ENCODE measurements at regions not wholly inside any gene's neighbourhood (a gene's known extent, or its start where the extent isn't known, plus 50 kb on each side); places are given as distances from the start of the nearest gene placed in this dataset.

DNA sequence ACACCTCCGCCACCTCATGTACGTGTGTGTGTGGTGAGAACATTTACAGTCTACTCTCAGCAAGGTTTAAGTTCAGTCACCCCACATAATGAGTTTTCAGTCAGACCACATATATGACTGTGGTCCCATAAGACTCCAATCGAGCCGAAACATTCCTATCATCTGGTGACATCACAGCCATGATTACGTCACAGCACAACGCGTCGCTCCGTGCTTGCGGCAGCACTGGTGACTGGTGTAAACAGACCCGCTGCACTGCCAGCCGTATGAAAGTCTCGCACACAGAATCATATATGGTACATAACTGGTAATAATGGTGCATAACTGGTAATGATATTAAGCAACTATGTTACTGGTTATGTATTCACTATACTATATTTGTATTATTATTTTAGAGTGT, 150.7 kb downstream of the DLL1 start:
- TF ChIP-seq POLR2AphosphoS5 (IDR thresholded peaks at IDR 0.05; ENCODE audit: low read depth, low read length) (no peak), FOXP2 (optimal IDR thresholded peaks at IDR 0.05; ENCODE audit: borderline replicate concordance, extremely low read depth, extremely low read length, insufficient read depth) (no peak), SIN3A (IDR thresholded peaks at IDR 0.05; ENCODE audit: borderline replicate concordance, insufficient read depth, low read length) (no peak), TAF1 (IDR thresholded peaks at IDR 0.05; ENCODE audit: borderline replicate concordance, insufficient read depth, low read length) (no peak)
- TF ChIP-seq, protein P1, sequence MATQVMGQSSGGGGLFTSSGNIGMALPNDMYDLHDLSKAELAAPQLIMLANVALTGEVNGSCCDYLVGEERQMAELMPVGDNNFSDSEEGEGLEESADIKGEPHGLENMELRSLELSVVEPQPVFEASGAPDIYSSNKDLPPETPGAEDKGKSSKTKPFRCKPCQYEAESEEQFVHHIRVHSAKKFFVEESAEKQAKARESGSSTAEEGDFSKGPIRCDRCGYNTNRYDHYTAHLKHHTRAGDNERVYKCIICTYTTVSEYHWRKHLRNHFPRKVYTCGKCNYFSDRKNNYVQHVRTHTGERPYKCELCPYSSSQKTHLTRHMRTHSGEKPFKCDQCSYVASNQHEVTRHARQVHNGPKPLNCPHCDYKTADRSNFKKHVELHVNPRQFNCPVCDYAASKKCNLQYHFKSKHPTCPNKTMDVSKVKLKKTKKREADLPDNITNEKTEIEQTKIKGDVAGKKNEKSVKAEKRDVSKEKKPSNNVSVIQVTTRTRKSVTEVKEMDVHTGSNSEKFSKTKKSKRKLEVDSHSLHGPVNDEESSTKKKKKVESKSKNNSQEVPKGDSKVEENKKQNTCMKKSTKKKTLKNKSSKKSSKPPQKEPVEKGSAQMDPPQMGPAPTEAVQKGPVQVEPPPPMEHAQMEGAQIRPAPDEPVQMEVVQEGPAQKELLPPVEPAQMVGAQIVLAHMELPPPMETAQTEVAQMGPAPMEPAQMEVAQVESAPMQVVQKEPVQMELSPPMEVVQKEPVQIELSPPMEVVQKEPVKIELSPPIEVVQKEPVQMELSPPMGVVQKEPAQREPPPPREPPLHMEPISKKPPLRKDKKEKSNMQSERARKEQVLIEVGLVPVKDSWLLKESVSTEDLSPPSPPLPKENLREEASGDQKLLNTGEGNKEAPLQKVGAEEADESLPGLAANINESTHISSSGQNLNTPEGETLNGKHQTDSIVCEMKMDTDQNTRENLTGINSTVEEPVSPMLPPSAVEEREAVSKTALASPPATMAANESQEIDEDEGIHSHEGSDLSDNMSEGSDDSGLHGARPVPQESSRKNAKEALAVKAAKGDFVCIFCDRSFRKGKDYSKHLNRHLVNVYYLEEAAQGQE (IDR thresholded peaks at IDR 0.05; ENCODE audit: insufficient read depth in 1 of 2, low read depth in 2 of 2, low read length in 2 of 2) = no peak

DNA sequence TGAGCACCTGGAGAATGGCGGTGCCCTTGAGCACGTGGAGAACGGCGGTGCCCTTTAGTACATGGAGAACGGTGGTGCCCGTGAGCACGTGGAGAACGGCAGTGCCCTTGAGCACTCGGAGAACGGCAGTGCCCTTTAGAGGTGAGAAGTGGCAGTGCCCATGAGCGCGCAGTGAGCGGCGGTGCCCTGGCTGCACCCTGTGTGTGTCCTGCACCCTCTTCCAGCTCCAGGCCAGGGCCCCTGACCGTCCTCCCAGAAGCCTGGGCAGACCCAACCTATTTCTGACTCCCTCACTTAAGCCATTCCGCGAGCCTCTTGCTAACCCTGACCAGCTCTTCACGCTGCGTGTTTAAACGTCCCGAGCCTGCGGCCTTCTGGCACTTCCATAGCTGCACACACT, 151.3 kb downstream of the DLL1 start:
- TF ChIP-seq TAF1 (IDR thresholded peaks at IDR 0.05; ENCODE audit: borderline replicate concordance, insufficient read depth, low read length) (no peak), SIN3A (IDR thresholded peaks at IDR 0.05; ENCODE audit: borderline replicate concordance, insufficient read depth, low read length) (no peak), FOXP2 (optimal IDR thresholded peaks at IDR 0.05; ENCODE audit: borderline replicate concordance, extremely low read depth, extremely low read length, insufficient read depth) (no peak), POLR2AphosphoS5 (IDR thresholded peaks at IDR 0.05; ENCODE audit: low read depth, low read length) (no peak)
- TF ChIP-seq, protein P1 (IDR thresholded peaks at IDR 0.05; ENCODE audit: insufficient read depth in 1 of 2, low read depth in 2 of 2, low read length in 2 of 2) = no peak

DNA sequence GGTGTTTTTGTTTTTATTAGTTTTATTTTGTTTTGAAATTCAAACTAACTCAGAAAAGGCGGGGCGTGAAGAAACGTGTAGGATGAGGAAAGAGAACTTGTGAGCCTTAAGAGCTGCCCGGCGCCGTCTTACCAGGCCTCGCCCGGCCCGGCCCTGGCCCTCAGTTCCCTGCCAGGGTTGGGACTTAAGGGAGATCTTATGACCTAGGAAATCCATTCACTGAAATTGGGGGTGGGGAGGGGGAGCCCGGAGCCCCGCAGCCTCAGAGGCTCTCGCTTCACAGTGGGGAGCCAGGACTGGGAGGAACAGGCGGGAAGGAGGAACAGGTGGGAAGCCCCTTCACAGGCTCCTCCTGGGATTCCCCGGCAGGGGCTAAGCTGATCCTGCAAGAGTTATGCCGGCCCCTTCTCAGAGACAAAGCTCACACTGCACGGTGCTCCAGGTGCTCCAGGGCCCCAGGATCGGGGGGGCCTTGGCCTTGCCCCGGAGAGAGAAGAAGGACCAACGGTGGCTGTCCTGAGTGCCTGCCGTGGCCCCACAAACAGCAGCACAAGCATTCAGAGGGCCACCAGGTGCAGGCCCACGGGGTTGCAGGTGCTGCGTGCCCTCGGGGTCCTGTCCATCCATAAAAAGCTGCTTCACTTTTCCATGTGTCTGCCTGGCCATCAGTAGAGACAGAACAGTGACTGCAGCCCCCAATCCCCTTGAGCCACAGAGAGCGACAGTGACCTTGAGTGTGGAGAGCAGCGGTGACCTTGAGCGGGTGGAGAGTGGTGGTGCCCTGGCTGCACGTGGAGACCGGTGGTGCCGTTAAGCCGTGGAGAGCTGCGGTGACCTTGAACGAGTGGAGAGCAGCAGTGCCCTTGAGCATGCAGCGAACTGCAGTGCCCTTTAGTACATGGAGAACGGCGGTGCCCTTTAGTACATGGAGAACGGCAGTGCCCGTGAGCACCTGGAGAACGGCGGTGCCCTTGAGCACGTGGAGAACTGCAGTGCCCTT, 152.7 kb downstream of the DLL1 start:
- no peak for TF ChIP-seq SIN3A (IDR thresholded peaks at IDR 0.05; ENCODE audit: borderline replicate concordance, insufficient read depth, low read length)

DNA sequence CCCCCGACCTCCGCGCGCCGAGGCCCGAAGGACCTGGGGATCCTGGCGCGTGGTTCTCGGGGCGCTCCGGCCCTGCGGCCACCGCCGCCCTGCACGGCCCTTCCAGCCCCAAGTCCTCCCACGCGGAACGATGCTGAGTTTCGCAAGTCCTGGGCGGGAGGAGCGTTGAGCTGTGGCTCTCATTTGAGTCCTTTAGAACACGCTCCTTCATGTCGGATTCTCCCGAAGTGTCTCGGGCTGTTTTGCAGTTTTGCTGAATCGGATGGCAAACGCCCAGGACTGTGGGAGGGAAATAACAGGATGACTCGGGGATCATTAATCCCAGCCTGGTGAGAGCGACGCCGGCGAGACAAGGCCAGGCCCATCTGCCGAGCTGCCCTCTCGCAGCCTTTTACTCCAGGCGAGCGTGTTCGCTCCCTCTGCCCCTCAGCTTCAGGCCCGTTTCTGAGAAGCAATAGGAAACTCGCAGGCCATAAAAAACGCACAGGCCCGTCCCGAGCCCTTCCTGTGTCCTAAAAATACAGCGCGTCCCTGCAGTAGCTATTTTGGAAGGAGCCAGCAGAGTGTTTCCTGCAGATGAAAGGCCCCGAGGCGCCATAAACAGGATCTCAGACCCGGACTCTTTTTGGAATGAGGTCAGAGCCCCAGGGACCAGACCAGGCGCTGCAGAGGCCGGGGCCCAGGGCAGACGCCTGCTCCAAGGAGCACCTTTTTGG, 153.5 kb downstream of the DLL1 start:
- TF ChIP-seq TAF1 (IDR thresholded peaks at IDR 0.05; ENCODE audit: borderline replicate concordance, insufficient read depth, low read length) (no peak), SIN3A (IDR thresholded peaks at IDR 0.05; ENCODE audit: borderline replicate concordance, insufficient read depth, low read length) (no peak), POLR2AphosphoS5 (IDR thresholded peaks at IDR 0.05; ENCODE audit: low read depth, low read length) (no peak), FOXP2 (optimal IDR thresholded peaks at IDR 0.05; ENCODE audit: borderline replicate concordance, extremely low read depth, extremely low read length, insufficient read depth) (no peak)
- TF ChIP-seq, protein P1 (IDR thresholded peaks at IDR 0.05; ENCODE audit: insufficient read depth in 1 of 2, low read depth in 2 of 2, low read length in 2 of 2) = no peak

DNA sequence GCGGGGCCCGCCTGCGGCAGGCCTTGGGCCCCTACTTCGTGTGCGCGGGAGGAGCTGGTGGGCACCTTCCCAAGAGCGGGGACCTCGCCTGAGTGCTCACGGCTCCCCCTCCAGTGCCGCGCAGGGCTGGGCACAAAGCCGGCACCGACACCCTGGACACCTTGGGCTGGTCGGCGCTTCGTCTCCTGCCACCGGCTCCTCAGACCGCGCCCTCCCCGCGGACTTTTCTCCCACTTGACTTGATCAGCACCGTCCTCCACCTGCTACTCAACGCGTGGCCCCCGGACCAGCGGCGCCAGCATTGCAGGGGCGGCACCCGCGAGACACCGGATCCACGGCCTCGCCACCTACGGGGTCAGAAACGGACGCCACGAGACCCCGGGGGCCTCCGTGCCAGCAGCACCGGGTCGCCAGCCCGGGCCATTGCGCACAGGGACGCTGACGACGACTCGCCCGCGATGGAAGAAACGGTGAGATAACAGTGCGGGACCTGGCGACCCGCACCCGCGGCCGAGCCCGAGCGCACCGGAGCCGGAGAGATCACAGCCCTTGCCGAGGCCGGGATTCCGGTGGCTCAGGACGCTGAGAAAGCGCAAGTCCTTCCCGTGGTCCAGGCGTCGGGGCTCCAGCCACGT, 154.2 kb downstream of the DLL1 start:
- TF ChIP-seq SIN3A (IDR thresholded peaks at IDR 0.05; ENCODE audit: borderline replicate concordance, insufficient read depth, low read length) = no peak
- TF ChIP-seq, protein P1 (IDR thresholded peaks at IDR 0.05; ENCODE audit: insufficient read depth in 1 of 2, low read depth in 2 of 2, low read length in 2 of 2) = no peak
- TF ChIP-seq POLR2AphosphoS5 (IDR thresholded peaks at IDR 0.05; ENCODE audit: low read depth, low read length) = no peak
- TF ChIP-seq TAF1 (IDR thresholded peaks at IDR 0.05; ENCODE audit: borderline replicate concordance, insufficient read depth, low read length) = no peak
- TF ChIP-seq FOXP2 (optimal IDR thresholded peaks at IDR 0.05; ENCODE audit: borderline replicate concordance, extremely low read depth, extremely low read length, insufficient read depth) = no peak
